Gastrocnemius medialis (tissue), 4 donors: ENCODE measurements at regions not wholly inside any gene's neighbourhood (a gene's known extent, or its start where the extent isn't known, plus 50 kb on each side); places are given as distances from the start of the nearest gene placed in this dataset.

ENCODE experiments used
- CTCF ChIP-seq, 5 experiments: fragments of 450-650 bp in 3 of 5; fragments of 200-600 bp in 2 of 5; sonication (generic) in 2 of 5; IDR thresholded peaks in 4 of 5; conservative IDR thresholded peaks in 1 of 5; 1 replicate in 4 of 5; 2 replicates in 1 of 5; pipeline ENCODE4 v1.5.1; 2016 to 2019; ENCODE audit warnings: antibody characterized with exemption in 5 of 5, mild to moderate bottlenecking in 3 of 5, moderate library complexity in 3 of 5
- POLR2A ChIP-seq, 2 donors: fragments of 450-650 bp; IDR thresholded peaks; one replicate each; pipeline ENCODE4 v1.6.1; 2017; ENCODE audit warnings: antibody characterized with exemption in 2 of 2, mild to moderate bottlenecking in 2 of 2, moderate library complexity in 2 of 2

- TF ChIP-seq CTCF (IDR thresholded peaks at IDR 0.05 in 4 of 5, conservative IDR thresholded peaks at IDR 0.05 in 1 of 5) (no peak), POLR2A (IDR thresholded peaks at IDR 0.05) (no peak)
These were observed 251.9 kb downstream of the GRB14 start for GRCh38 chr2:164369366-164369765.
